Naive B cell (primary cell): ENCODE measurements at regions not wholly inside any gene's neighbourhood (a gene's known extent, or its start where the extent isn't known, plus 50 kb on each side); places are given as distances from the start of the nearest gene placed in this dataset.
"Not testable (repeated sequence)": the region's sequence is repeated elsewhere in the genome, so short reads cannot be mapped to it uniquely, and the experiment has no call there.

Source experiments
- ATAC-seq, 2 donors: fragments of 150-1000 bp; cut with Tn5 transposase; 2 replicates each; pipeline ENCODE4 v1.10.0; 2021; ENCODE audit warnings: low read depth in 2 of 2, mild to moderate bottlenecking in 2 of 2, moderate library complexity in 2 of 2
- DNase-seq: peaks from one replicate; pipeline ENCODE4 v3.0.0; 2022
- H3K27ac Mint-ChIP-seq, 6 donors: one replicate each; pipeline ENCODE4 v1.8.0; 2020 to 2022; ENCODE audit warnings: mild to moderate bottlenecking in 6 of 6, mixed read lengths in 6 of 6, moderate library complexity in 5 of 6, inconsistent platforms in 2 of 6
- H3K27me3 Mint-ChIP-seq, 3 donors: one replicate each; pipeline ENCODE4 v1.8.0; 2021 to 2022; ENCODE audit warnings: mixed read lengths in 3 of 3, mild to moderate bottlenecking in 1 of 3
- H3K36me3 Mint-ChIP-seq, 2 donors: one replicate each; pipeline ENCODE4 v1.8.0; 2020 to 2022; ENCODE audit warnings: mixed read lengths in 2 of 2, inconsistent platforms in 1 of 2, mild to moderate bottlenecking in 1 of 2
- H3K4me1 Mint-ChIP-seq, 3 donors: one replicate each; pipeline ENCODE4 v1.8.0; 2020 to 2022; ENCODE audit warnings: mixed read lengths in 3 of 3, inconsistent platforms in 1 of 3, mild to moderate bottlenecking in 1 of 3, moderate library complexity in 1 of 3
- H3K4me3 Mint-ChIP-seq, 8 donors: one replicate each; pipeline ENCODE4 v1.8.0; 2020 to 2022; ENCODE audit warnings: mild to moderate bottlenecking in 8 of 8, mixed read lengths in 8 of 8, moderate library complexity in 8 of 8, inconsistent platforms in 2 of 8
- H3K9me3 Mint-ChIP-seq, 7 donors: one replicate each; pipeline ENCODE4 v1.8.0; 2020 to 2022; ENCODE audit warnings: mixed read lengths in 7 of 7, mild to moderate bottlenecking in 5 of 7, inconsistent platforms in 2 of 7, moderate library complexity in 1 of 7

- not testable (repeated sequence) for H3K4me1 Mint-ChIP-seq, H3K36me3 Mint-ChIP-seq, H3K27me3 Mint-ChIP-seq
Observed at GRCh38 chr7:63555226-63555994, 443.2 kb upstream of the ZNF722 start.

GRCh38 chr7:63556223-63556622 lies 442.4 kb upstream of the ZNF722 start:
- DNase-seq, H3K4me3 Mint-ChIP-seq, ATAC-seq, H3K27me3 Mint-ChIP-seq, H3K36me3 Mint-ChIP-seq, H3K27ac Mint-ChIP-seq, H3K4me1 Mint-ChIP-seq: not testable (repeated sequence)
- H3K9me3 Mint-ChIP-seq: peaks cover 0 to 13% (median 4%) of the 10 kb centered on the region in 7 donors

More at GRCh38 chr7:63555226-63555994, 443.2 kb upstream of the ZNF722 start:
- peaks cover 0 to 11% (median 3%) of the 10 kb centered on the region in 7 donors for H3K9me3 Mint-ChIP-seq
- not testable (repeated sequence) for DNase-seq, ATAC-seq, H3K27ac Mint-ChIP-seq, H3K4me3 Mint-ChIP-seq

- peaks cover 0 to 13% (median 4%) of the 10 kb centered on the region in 7 donors for H3K9me3 Mint-ChIP-seq
- ATAC-seq, H3K27me3 Mint-ChIP-seq, H3K27ac Mint-ChIP-seq, H3K36me3 Mint-ChIP-seq, H3K4me1 Mint-ChIP-seq, DNase-seq, H3K4me3 Mint-ChIP-seq: not testable (repeated sequence)
Observed at GRCh38 chr7:63559016-63559415, 439.6 kb upstream of the ZNF722 start.

GRCh38 chr7:63559826-63560465 lies 438.7 kb upstream of the ZNF722 start:
- H3K36me3 Mint-ChIP-seq, H3K27ac Mint-ChIP-seq, H3K4me1 Mint-ChIP-seq, H3K4me3 Mint-ChIP-seq, ATAC-seq, H3K27me3 Mint-ChIP-seq, DNase-seq: not testable (repeated sequence)
- peaks cover 0 to 14% (median 4%) of the 10 kb centered on the region in 7 donors for H3K9me3 Mint-ChIP-seq

GRCh38 chr7:63561911-63562310 lies 436.7 kb upstream of the ZNF722 start:
- H3K27ac Mint-ChIP-seq, ATAC-seq: not testable (repeated sequence)
- H3K9me3 Mint-ChIP-seq: peaks cover 0 to 15% (median 4%) of the 10 kb centered on the region in 7 donors

GRCh38 chr7:63562364-63563060 lies 436.1 kb upstream of the ZNF722 start:
- H3K27me3 Mint-ChIP-seq, H3K27ac Mint-ChIP-seq, H3K4me3 Mint-ChIP-seq, H3K4me1 Mint-ChIP-seq, H3K36me3 Mint-ChIP-seq, DNase-seq, ATAC-seq: not testable (repeated sequence)
- peaks cover 0 to 15% (median 4%) of the 10 kb centered on the region in 7 donors for H3K9me3 Mint-ChIP-seq

More at GRCh38 chr7:63561911-63562310, 436.7 kb upstream of the ZNF722 start:
- H3K27me3 Mint-ChIP-seq, H3K4me3 Mint-ChIP-seq, DNase-seq, H3K4me1 Mint-ChIP-seq, H3K36me3 Mint-ChIP-seq: not testable (repeated sequence)

GRCh38 chr7:63563151-63563940 lies 435.3 kb upstream of the ZNF722 start:
- H3K4me1 Mint-ChIP-seq, DNase-seq, H3K4me3 Mint-ChIP-seq, H3K27me3 Mint-ChIP-seq, ATAC-seq, H3K36me3 Mint-ChIP-seq, H3K27ac Mint-ChIP-seq: not testable (repeated sequence)
- peaks cover 0 to 12% (median 7%) of the 10 kb centered on the region in 7 donors for H3K9me3 Mint-ChIP-seq

- not testable (repeated sequence) for H3K36me3 Mint-ChIP-seq, H3K9me3 Mint-ChIP-seq, H3K4me3 Mint-ChIP-seq, H3K4me1 Mint-ChIP-seq, H3K27ac Mint-ChIP-seq, DNase-seq, ATAC-seq, H3K27me3 Mint-ChIP-seq
Observed at GRCh38 chr7:63564882-63565281, 433.8 kb upstream of the ZNF722 start.

GRCh38 chr7:63566886-63567285 lies 431.8 kb upstream of the ZNF722 start:
- not testable (repeated sequence) for ATAC-seq, H3K27me3 Mint-ChIP-seq, H3K36me3 Mint-ChIP-seq, H3K4me3 Mint-ChIP-seq, H3K4me1 Mint-ChIP-seq, H3K27ac Mint-ChIP-seq, DNase-seq
- H3K9me3 Mint-ChIP-seq: peaks cover 6 to 12% (median 10%) of the 10 kb centered on the region in 7 donors

- not testable (repeated sequence) for ATAC-seq, H3K4me1 Mint-ChIP-seq, H3K27ac Mint-ChIP-seq, H3K4me3 Mint-ChIP-seq, H3K27me3 Mint-ChIP-seq, H3K36me3 Mint-ChIP-seq, DNase-seq
- peaks cover 6 to 12% (median 10%) of the 10 kb centered on the region in 7 donors for H3K9me3 Mint-ChIP-seq
Observed at GRCh38 chr7:63567636-63568035, 431.0 kb upstream of the ZNF722 start.

GRCh38 chr7:63568571-63569313 lies 429.9 kb upstream of the ZNF722 start:
- not testable (repeated sequence) for H3K36me3 Mint-ChIP-seq, ATAC-seq, H3K4me1 Mint-ChIP-seq, H3K4me3 Mint-ChIP-seq, H3K27ac Mint-ChIP-seq, H3K27me3 Mint-ChIP-seq, DNase-seq
- H3K9me3 Mint-ChIP-seq: peaks cover 6 to 12% (median 10%) of the 10 kb centered on the region in 7 donors

GRCh38 chr7:63570386-63571115 lies 428.1 kb upstream of the ZNF722 start:
- H3K27ac Mint-ChIP-seq, H3K4me1 Mint-ChIP-seq, H3K36me3 Mint-ChIP-seq, ATAC-seq, H3K4me3 Mint-ChIP-seq, H3K27me3 Mint-ChIP-seq, DNase-seq: not testable (repeated sequence)
- peaks cover 6 to 11% (median 10%) of the 10 kb centered on the region in 7 donors for H3K9me3 Mint-ChIP-seq
